CD1c-positive myeloid dendritic cell (primary cell): ENCODE measurements at regions not wholly inside any gene's neighbourhood (a gene's known extent, or its start where the extent isn't known, plus 50 kb on each side); places are given as distances from the start of the nearest gene placed in this dataset.

Experiments
- DNase-seq: peaks from one replicate; pipeline ENCODE4 v3.0.0-alpha.2; 2016; ENCODE audit errors: extremely low spot score

GRCh38 chr11:116558504-116559211 is 214.1 kb downstream of the BUD13 start:
- no peak for DNase-seq

GRCh38 chr11:116557282-116557681 is 215.5 kb downstream of the BUD13 start:
- DNase-seq: no peak

- DNase-seq: no peak
Observed at GRCh38 chr11:116556483-116556882, 216.3 kb downstream of the BUD13 start.

- no peak for DNase-seq
Observed at GRCh38 chr11:116553482-116553881, 219.3 kb downstream of the BUD13 start.

GRCh38 chr11:116551576-116551975 is 221.2 kb downstream of the BUD13 start:
- DNase-seq: no peak

- no peak for DNase-seq
Observed at GRCh38 chr11:116548256-116548655, 224.5 kb downstream of the BUD13 start.

- no peak for DNase-seq
Observed at GRCh38 chr11:116547571-116547970, 225.2 kb downstream of the BUD13 start.

- no peak for DNase-seq
Observed at GRCh38 chr11:116545912-116546311, 226.9 kb downstream of the BUD13 start.

- no peak for DNase-seq
Observed at GRCh38 chr11:116544721-116545120, 228.1 kb downstream of the BUD13 start.

- DNase-seq: no peak
Observed at GRCh38 chr11:116543911-116544475, 228.8 kb downstream of the BUD13 start.

GRCh38 chr11:116543099-116543498 is 229.7 kb downstream of the BUD13 start:
- no peak for DNase-seq

- DNase-seq: no peak
Observed at GRCh38 chr11:116542406-116542805, 230.4 kb downstream of the BUD13 start.

- DNase-seq: no peak
Observed at GRCh38 chr11:116541460-116541859, 231.3 kb downstream of the BUD13 start.

GRCh38 chr11:116540645-116541304 is 232.0 kb downstream of the BUD13 start:
- no peak for DNase-seq

GRCh38 chr11:116539836-116540418 is 232.9 kb downstream of the BUD13 start:
- DNase-seq: no peak

GRCh38 chr11:116539211-116539610 is 233.6 kb downstream of the BUD13 start:
- DNase-seq: no peak

GRCh38 chr11:116538677-116539076 is 234.1 kb downstream of the BUD13 start:
- DNase-seq: no peak

GRCh38 chr11:116537709-116538108 is 235.1 kb downstream of the BUD13 start:
- no peak for DNase-seq

GRCh38 chr11:116537121-116537520 is 235.7 kb downstream of the BUD13 start:
- no peak for DNase-seq

GRCh38 chr11:116536416-116536815 is 236.4 kb downstream of the BUD13 start:
- no peak for DNase-seq

GRCh38 chr11:116535994-116536393 is 236.8 kb downstream of the BUD13 start:
- DNase-seq: no peak

GRCh38 chr11:116535120-116535519 is 237.7 kb downstream of the BUD13 start:
- DNase-seq: no peak
